ENCODE measurements at regions not wholly inside any gene's neighbourhood (a gene's known extent, or its start where the extent isn't known, plus 50 kb on each side); places are given as distances from the start of the nearest gene placed in this dataset.

GRCh38 chr14:97298736-97299135 lies 501.6 kb downstream of the VRK1 start:
- DNase-seq (ENCODE audit: low read depth): no peak

- DNase-seq (ENCODE audit: low read depth): no peak
Measured at GRCh38 chr14:97299661-97300060, 502.5 kb downstream of the VRK1 start.

GRCh38 chr14:97301931-97302559 lies 504.9 kb downstream of the VRK1 start:
- no peak for DNase-seq (ENCODE audit: low read depth)

- no peak for DNase-seq (ENCODE audit: low read depth)
Measured at GRCh38 chr14:97306133-97306759, 509.1 kb downstream of the VRK1 start.

DNA sequence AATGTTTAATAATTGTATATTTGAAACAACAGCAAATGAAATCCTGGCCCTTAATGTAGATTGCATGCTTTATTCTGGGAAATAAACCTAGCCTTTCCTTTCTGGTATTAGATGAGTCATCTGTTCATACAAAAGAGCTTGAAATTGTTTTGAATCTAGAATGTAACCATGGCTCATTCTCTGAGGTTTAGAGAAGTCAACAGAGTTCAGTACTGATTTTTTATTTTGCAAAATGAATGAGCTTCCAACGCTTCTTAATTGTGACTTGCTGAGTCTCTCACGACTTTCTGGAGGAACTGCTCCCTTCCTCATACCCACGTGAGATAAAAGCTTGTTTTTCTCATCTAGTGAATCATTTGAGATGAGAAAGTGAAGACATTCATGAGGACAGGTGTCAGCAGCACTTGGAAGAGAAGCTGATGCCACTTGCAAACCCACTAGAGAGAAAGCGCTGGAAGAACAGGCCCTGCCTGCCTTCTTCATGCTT lies 509.6 kb downstream of the VRK1 start:
- no peak for DNase-seq (ENCODE audit: low read depth)

DNA sequence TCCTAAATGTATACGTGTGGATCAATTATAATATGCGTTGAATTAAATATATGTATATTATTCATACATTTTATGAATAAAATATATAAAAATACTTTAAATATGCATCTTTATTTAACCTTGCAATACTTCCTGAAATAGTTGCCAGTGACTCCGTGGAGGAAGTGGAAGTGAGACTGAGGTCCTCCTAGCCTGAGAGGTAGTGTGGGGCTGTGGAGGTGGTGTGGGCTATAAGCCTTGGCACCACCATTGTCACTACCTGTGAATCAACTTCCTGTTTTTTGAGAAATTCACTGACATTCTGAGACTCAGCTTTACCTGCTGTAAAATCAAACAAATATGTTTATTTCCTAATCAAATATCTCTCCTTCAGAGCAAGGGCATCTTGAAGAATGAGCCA lies 514.2 kb downstream of the VRK1 start:
- no peak for DNase-seq (ENCODE audit: low read depth)

- no peak for DNase-seq (ENCODE audit: low read depth)
Measured at GRCh38 chr14:97312910-97313309, 515.7 kb downstream of the VRK1 start.

GRCh38 chr14:97315790-97316189 lies 518.6 kb downstream of the VRK1 start:
- no peak for DNase-seq (ENCODE audit: low read depth)

DNA sequence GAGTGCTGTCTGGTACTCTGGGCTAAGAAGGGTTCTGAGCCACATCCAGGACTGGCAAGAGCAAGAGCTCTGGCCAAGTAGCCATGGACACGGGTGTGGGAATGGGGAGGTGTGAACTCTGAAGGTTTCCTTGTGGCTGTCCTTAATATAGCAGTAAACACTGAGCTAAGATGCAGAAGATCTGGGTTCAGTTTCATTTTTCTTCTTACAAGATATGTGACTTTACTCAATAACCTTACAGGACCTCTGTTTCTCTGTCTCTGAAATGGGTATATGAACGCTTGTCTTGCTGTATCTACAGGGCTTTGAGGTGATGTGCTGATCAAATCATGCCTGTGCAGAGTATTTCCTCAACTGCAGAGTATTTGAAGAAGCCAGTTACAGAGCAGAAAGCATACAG lies 521.2 kb downstream of the VRK1 start:
- DNase-seq (ENCODE audit: low read depth): no peak

DNA sequence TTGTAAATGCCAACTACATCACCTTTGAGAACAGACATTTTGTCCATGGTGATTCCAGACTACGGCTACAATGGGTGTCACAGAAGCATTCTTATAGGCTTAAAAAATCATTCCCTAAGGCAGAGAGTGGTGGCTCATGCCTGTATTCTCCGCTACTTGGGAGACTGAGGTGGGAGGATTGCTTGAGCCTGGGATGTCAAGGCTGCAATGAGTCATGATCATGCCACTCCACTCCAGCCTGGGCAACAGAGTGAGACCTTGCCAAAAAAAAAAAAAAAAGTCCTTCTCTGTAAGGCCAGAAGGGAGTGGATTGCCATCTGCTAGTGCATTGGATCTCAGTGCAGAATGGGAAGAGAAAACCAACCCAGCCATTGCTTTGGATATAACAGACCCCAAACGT lies 522.5 kb downstream of the VRK1 start:
- no peak for DNase-seq (ENCODE audit: low read depth)

- DNase-seq (ENCODE audit: low read depth): no peak
Measured at GRCh38 chr14:97328743-97329142, 531.6 kb downstream of the VRK1 start.

- no peak for DNase-seq (ENCODE audit: low read depth)
Measured at GRCh38 chr14:97329701-97330100, 532.5 kb downstream of the VRK1 start.

DNA sequence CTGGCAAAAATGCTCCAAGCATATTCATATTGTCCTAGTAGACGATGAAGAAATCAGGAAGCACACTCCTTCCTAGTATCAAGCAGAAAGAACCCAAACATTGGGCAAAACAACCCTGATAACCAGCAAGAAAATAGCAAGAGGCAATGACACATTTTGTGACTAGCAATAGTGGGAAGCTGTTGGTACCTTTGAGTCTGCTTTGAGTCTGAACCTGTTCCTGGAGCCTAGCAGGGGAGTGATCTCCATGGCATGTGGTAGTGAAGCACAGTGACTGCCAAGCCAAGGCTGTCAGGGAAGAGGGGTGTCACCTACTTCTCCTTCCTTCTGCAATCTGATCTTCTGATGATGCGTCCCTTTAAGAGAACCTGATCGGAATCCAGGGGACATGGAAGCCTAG lies 533.9 kb downstream of the VRK1 start:
- no peak for DNase-seq (ENCODE audit: low read depth)

- no peak for DNase-seq (ENCODE audit: low read depth)
Measured at GRCh38 chr14:97331526-97331925, 534.3 kb downstream of the VRK1 start.

DNA sequence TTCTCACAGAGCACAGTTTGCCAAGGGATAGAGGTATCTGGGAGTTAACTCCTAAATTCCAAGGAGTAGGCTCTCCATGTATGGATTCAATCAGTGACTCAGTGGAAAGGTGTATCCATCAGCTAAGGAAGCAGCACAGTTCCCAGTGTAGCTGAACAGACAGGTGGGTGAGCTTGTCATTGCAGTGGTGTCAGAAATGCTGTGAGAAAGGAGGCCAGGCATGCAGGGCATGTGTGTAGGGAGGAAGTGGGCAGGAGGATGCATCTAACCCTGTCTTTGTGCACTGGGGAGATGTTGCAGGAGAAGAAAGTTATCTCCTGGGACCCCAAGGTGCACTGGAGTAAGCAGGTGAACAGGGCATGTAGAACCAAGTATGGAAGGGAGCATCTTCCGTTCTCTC lies 539.0 kb downstream of the VRK1 start:
- no peak for DNase-seq (ENCODE audit: low read depth)

DNA sequence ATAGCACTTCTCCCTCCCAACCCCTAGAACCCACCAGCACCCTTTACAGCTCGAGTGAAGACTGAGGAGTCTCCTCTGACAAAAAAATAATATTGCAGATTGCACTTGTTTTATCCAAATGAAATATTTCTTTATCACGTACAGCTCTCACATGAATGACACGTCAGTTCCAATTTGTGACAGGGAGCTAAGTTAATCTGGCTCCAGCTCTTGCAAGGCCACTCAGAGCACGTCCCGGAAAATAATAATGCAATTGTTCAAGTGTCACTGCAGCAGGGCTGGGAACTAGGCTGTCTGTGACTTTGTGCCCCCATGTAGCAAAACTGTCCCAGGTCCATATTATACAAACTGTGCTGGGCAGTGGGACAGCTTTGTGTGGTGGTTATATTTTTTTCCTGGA lies 539.6 kb downstream of the VRK1 start:
- DNase-seq (ENCODE audit: low read depth): no peak

- DNase-seq (ENCODE audit: low read depth): no peak
Measured at GRCh38 chr14:97337267-97337666, 540.1 kb downstream of the VRK1 start.

- DNase-seq (ENCODE audit: low read depth): no peak
Measured at GRCh38 chr14:97337670-97338069, 540.5 kb downstream of the VRK1 start.

- DNase-seq (ENCODE audit: low read depth): no peak
Measured at GRCh38 chr14:97344666-97345065, 547.5 kb downstream of the VRK1 start.

DNA sequence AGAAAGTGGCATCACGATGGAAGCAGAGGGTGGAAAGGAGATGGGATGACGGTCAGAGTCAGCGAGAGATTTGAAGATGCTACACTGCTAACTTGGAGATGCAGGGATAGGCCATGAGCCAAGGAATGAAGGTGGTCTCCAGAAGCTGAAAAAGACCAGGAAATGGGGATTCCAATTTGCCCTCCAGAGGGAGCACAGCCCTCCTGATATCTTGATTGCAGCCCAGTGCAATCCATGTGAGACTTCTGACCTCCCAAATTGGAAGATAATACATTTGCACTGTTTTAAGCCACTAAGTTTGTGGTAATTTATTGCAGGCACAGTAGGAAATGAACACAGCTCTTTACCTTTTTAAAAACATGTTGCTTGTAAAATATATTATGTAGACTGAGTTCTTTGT lies 549.5 kb downstream of the VRK1 start:
- DNase-seq (ENCODE audit: low read depth): no peak

DNA sequence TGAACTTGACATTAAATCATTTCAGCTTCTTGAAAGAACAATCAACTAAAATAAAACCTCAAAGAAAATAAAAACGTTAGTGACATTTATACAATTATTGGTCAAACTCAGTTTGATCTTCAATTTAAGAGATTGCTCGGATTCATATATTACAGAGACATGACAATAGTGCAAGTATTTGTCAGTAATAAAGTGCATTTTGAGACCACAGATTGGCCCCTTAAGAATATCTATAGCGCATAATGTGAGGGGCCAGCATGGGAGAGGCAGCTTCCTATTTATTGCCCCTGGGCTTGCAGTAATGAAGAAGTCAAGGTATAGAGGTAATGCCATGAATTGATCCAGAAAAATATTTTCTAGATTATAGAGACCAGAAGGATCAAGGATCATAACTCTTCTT lies 552.3 kb downstream of the VRK1 start:
- DNase-seq (ENCODE audit: low read depth): no peak

DNA sequence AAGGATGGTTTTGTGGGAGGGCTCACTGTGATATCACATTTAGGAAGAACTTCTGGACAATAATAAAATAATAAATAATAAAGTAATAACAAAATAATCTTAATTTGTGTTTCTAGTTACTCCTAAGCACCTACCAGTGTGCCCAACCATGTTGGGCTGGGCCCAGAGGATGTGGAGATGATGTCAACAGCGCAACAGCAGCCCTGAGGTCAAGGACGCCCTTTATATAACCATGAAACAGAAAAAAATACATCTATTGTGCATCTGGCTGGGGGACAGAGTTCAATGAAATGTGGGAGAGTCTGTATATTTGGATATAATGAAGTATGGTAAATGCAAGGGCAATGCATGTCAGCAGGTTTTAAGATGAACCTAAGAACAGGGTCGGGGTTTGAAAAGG lies 552.8 kb downstream of the VRK1 start:
- DNase-seq (ENCODE audit: low read depth): no peak

- DNase-seq (ENCODE audit: low read depth): no peak
Measured at GRCh38 chr14:97350415-97350814, 553.2 kb downstream of the VRK1 start.

Data from GM04503 (cell line).